Mammary epithelial cell (primary cell): ENCODE measurements at regions not wholly inside any gene's neighbourhood (a gene's known extent, or its start where the extent isn't known, plus 50 kb on each side); places are given as distances from the start of the nearest gene placed in this dataset.

Experiments
- CTCF ChIP-seq, 2 donors: IDR thresholded peaks in 1 of 2; conservative IDR thresholded peaks in 1 of 2; 2 replicates each; pipeline ENCODE4 v1.5.1; 2011 to 2012; ENCODE audit warnings: inconsistent platforms in 2 of 2, low read length in 2 of 2, mild to moderate bottlenecking in 2 of 2, control low read depth in 1 of 2, low read depth in 1 of 2; ENCODE audit not compliant: insufficient read depth in 1 of 2; ENCODE audit errors: extremely low read depth in 1 of 2
- EZH2 ChIP-seq: IDR thresholded peaks from 2 replicates; pipeline ENCODE4 v1.6.1; 2012; ENCODE audit warnings: low read length, inconsistent platforms, borderline replicate concordance

DNA sequence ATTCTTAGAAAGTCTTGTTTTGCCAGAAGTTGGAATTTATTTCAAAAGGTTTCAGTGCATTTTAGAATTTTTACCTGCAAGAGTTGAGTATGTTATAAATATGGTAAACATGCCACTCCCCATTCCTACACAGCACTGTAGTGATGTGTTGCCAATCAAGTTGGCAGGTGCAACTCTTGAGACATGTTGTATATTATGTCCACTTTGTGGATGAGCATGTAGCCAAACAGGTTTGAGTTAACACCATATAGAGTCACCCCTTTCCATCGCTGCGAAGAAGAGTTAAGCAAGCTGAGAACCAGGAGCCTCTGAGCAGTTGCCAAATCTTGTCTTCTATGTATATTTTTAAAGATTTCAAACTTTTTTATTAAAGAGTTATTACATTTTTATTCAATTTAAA lies 359.8 kb downstream of the LMO7 start:
- TF ChIP-seq CTCF (conservative IDR thresholded peaks at IDR 0.05 in 1 of 2, IDR thresholded peaks at IDR 0.05 in 1 of 2; ENCODE audit: extremely low read depth in 1 of 2, insufficient read depth in 1 of 2, low read depth in 1 of 2, low read length in 2 of 2), result no peak
- no peak for TF ChIP-seq EZH2
